Stimulated activated CD8-positive, alpha-beta memory T cell treated with anti-CD3 and anti-CD28 coated beads, Interleukin-7, amount 100 ng/mL, for 48 hours (primary cell): ENCODE measurements at regions not wholly inside any gene's neighbourhood (a gene's known extent, or its start where the extent isn't known, plus 50 kb on each side); places are given as distances from the start of the nearest gene placed in this dataset.

ENCODE experiments used
- DNase-seq, 2 donors: peaks; one replicate each; pipeline ENCODE4 v3.0.0-alpha.2; 2020; ENCODE audit warnings: low read depth in 1 of 2; ENCODE audit errors: extremely low read depth in 1 of 2

DNA sequence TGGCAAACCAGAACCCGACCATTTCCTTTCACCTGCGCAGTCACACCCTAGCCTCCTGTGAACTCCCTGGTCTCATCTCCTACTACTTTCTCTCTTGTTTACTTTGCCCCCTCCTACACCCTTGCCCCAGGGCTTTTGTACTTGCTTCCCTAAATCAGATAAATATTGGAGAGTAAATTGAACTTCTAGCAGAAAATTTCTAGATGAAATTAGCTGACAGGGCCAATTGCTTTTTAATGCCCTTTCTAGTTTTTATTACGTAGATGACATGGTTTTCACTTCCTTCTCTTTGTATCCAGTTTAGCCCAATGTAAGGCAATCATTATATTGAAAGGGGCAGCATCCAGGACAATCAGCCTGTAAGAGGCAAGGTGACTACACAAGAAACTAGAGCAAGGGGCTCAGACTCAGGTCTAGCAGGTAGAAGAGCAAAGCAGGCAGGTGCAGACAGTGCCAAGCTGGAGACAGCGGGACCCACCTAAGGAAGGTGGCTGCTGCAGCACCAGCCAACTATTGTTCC lies 56.2 kb upstream of the TOPAZ1 start:
- no peak for DNase-seq

GRCh38 chr3:44186111-44186672 lies 55.5 kb upstream of the TOPAZ1 start:
- DNase-seq: no peak

DNA sequence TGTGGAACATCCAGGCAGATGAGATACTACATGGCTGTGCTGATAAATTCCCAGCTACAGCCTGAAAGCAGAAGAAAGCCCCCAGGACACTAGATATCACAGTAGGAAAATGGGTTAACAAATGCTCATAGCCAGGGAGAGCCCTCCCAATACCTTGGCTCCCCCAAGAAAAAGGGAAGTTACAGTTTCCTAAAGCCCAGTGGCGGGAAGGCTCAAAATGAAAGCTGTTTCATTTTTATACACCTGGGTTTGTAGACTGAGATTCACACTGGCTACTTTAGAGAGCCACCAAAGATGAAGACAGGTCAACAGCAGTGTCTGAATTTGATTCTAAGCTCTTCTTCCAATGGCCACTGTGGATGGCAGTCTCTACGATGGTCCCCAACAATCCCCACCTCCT lies 55.0 kb upstream of the TOPAZ1 start:
- no peak for DNase-seq
